Activated naive CD8-positive, alpha-beta T cell (primary cell): ENCODE measurements at regions not wholly inside any gene's neighbourhood (a gene's known extent, or its start where the extent isn't known, plus 50 kb on each side); places are given as distances from the start of the nearest gene placed in this dataset.

Experiments used
- H3K27ac Mint-ChIP-seq: one replicate; pipeline ENCODE4 v1.8.0; 2021; ENCODE audit warnings: mixed read lengths
- H3K27me3 Mint-ChIP-seq: one replicate; pipeline ENCODE4 v1.8.0; 2021; ENCODE audit warnings: mixed read lengths
- H3K36me3 Mint-ChIP-seq: one replicate; pipeline ENCODE4 v1.8.0; 2021; ENCODE audit warnings: mixed read lengths
- H3K4me1 Mint-ChIP-seq: one replicate; pipeline ENCODE4 v1.8.0; 2021; ENCODE audit warnings: low read depth, mixed read lengths
- H3K4me3 Mint-ChIP-seq: one replicate; pipeline ENCODE4 v1.8.0; 2021; ENCODE audit warnings: mild to moderate bottlenecking, mixed read lengths
- H3K9me3 Mint-ChIP-seq: one replicate; pipeline ENCODE4 v1.8.0; 2021; ENCODE audit warnings: low read depth, mixed read lengths

DNA sequence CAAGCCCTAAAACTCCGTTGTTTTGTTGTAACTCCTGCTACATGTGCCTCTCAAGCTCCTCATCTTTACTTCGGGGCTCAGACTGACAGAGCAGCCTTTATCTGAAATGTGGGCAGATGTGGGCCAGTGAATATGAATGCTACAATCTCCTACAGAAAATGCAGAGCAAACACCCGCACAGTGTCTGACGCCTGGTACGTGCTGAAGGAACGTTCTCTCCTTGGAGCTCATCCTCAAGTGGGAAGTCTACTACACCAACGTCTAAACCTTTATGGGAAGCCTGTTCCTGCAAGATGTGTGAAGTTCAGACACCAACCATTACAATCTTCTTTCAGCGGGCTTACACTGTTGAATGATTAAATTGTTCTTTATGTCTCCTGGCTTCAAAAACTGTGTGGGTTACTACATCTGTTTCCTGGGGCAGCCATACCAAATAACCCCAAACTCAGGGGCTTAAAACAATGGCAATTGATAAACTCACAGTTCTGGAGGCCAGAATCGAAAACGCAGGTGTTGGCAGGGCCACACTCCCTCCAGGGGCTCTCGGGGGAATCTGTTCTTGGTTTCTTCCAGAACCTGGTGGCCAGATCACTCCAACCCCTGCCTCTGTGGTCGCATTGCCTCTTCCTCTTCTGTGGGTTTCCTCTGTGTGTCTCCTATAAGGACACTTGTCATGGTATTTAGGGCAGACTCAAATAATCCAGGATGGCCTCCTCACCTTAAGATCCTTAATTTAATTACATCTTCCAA lies 179.7 kb upstream of the PLXNC1 start:
- Mint-ChIP-seq H3K4me3 (no peak overlapping the region), H3K36me3 (peaks cover 4% of the 10 kb centered on the region), H3K27me3 (peaks cover 1% of the 10 kb centered on the region), H3K9me3 (no peaks in the 10 kb centered on the region), H3K4me1 (peaks cover 10% of the 10 kb centered on the region), H3K27ac (no peak overlapping the region)

DNA sequence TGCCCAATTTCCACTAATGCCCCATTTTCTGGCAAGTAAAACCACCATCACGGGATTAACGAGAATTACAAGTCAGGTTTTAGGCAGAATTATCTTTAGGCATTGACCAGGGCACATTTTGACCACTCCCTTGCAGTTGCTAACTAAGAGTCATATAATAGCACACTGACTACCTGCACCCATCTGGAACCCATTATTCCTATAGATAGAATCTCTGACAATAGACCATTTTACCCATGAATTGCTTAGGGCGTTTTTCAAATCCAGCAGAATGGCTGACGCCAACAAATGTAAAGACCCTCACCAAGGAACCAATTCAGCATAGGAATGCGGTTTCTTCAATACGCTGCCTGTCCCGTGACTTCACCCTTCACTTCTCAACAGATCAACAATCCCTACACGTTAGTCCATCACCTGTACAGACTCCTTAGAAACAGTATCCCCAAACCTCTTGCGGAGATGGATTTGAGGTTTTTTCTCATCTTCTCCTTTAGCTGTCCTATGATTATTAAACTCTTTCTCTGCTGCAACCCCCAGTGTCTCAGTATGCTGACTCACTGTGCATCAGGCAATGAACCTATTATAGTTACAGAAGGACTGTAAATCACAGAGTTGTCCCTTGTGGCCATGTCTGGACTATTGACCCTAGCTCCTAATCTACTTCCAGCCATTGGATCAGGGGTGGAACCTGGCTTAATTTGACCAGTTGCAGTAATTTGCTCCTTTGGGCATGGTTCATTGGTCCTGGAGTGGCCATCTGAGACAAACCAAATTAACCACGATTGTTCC lies 177.3 kb upstream of the PLXNC1 start:
- Mint-ChIP-seq H3K36me3 (peaks cover 4% of the 10 kb centered on the region), H3K9me3 (no peaks in the 10 kb centered on the region), H3K27me3 (peaks cover 1% of the 10 kb centered on the region), H3K27ac (no peak overlapping the region), H3K4me3 (no peak overlapping the region), H3K4me1 (peaks cover 10% of the 10 kb centered on the region)

DNA sequence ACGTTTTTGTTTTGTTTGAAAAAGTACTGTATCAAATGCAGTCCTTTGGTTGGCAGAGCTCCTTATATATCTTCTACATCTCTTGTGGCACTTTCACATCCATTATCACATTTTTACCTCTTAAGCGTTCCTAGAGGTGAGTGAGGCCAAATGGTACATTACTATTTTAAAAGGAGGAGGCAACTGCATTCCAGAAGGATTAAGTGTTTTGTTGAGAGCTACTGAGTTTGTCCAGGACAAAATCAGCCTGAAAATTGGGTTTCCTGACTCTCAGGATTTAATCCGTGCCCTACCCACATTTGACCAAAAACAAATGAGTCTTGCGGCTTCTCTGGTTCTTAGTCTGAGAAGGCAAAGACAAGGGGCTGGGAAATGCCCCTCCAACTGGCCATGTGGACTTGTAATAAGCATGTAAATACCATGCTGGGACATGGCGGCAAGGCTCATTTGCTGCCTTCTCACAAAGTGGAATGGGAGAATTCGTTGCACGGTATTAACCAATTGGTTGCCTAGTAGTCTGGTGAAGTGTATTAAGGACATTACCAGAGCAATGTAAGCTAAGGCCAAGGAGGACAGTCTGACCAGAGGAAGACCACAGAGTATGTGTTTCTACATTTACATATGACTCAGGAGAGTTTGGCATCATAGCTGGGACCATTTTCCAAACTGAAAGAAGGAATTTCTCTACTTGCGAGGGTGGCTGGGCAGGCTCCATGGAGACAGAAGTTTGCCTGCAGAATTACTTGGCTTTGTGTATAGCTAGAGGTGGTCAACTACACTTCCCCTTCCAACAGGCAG lies 175.8 kb upstream of the PLXNC1 start:
- H3K27me3 Mint-ChIP-seq: no peaks in the 10 kb centered on the region
- H3K27ac Mint-ChIP-seq: no peak overlapping the region
- peaks cover 8% of the 10 kb centered on the region for H3K4me1 Mint-ChIP-seq
- peaks cover 6% of the 10 kb centered on the region for H3K36me3 Mint-ChIP-seq
- no peaks in the 10 kb centered on the region for H3K9me3 Mint-ChIP-seq
- no peak overlapping the region for H3K4me3 Mint-ChIP-seq

DNA sequence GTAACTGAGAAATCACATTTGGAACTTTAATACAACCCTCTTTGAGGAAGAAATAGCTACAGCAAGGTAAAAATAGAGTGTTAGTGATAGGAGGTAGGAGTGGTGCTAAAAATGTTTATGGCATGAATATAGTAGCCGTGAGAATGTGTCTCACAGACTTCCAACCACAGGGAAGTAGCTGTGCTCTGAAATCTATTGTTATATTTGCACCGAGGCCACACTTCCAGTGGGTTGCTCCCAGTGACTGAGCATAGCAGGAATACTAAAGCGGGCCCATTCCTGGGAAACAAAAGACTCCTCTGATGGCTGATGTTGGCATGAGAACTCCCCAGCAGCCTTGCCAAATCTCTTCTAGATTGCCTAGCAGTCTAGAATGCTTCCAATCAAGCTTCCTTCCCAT lies 174.1 kb upstream of the PLXNC1 start:
- Mint-ChIP-seq H3K27me3 (no peaks in the 10 kb centered on the region), H3K27ac (no peak overlapping the region), H3K4me1 (peaks cover 7% of the 10 kb centered on the region), H3K9me3 (no peaks in the 10 kb centered on the region), H3K4me3 (no peak overlapping the region), H3K36me3 (peaks cover 2% of the 10 kb centered on the region)

DNA sequence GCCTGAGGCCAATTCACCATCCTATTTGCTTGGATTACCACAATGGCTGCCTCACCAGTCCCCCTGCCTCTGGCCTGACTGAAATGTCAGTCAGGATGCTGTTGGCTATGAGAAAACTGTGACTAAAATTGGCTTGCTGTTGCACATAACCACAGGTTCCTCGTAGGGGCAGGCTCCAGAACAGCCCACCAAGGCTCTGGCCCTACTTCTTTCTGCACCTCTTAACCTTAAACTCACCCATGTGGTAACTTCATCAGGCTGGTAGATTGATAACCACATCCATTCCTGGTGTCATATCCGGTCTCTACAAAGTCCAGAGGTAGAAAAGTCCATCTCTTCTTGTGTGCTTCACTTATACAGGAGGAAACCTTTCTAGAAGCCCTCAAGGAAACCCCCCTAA lies 172.4 kb upstream of the PLXNC1 start:
- Mint-ChIP-seq H3K4me3 (no peak overlapping the region), H3K4me1 (peaks cover 9% of the 10 kb centered on the region), H3K9me3 (no peaks in the 10 kb centered on the region), H3K27ac (no peak overlapping the region), H3K27me3 (no peaks in the 10 kb centered on the region), H3K36me3 (peaks cover 2% of the 10 kb centered on the region)

DNA sequence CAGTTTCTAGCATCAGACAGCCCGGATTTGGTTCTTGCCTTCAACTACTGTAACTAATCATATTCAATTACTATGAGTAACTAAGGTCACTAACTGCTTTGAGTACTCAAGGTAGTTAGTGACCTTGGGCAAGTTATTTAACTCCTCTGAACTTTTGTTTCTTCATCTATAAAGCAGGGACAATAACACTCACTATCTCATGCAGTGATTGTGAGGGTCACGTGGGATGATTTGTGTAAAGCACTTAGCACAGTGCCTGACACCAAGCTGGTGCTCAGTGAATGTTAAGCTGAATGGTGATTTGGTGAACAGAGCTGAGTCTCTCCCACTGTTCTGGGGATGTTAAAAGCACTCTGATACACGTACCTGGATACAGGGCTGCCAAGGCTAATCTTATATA lies 171.3 kb upstream of the PLXNC1 start:
- H3K36me3 Mint-ChIP-seq: peaks cover 2% of the 10 kb centered on the region
- H3K27me3 Mint-ChIP-seq: no peaks in the 10 kb centered on the region
- H3K4me1 Mint-ChIP-seq: peaks cover 12% of the 10 kb centered on the region
- no peaks in the 10 kb centered on the region for H3K9me3 Mint-ChIP-seq
- H3K4me3 Mint-ChIP-seq: no peak overlapping the region
- H3K27ac Mint-ChIP-seq: no peak overlapping the region

DNA sequence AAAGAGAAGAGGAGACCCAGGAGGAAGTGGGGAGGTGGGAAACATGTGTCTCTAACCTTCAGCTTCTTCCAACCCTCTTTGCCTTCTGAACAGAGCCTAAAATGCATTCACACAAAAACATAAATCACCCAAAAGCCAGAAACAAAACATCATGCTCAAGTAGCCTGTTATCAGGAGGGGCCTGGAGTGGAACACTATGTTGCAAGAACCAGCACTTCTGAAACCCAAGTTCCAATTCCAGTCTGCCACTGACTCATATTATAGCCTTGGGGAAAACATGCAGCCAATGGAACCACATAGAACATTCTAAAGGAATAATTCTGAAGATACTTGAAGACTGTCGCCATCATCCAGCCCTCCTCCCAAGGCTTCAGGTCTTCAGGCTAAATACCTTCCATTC lies 169.8 kb upstream of the PLXNC1 start:
- Mint-ChIP-seq H3K4me1 (peaks cover 25% of the 10 kb centered on the region), H3K4me3 (no peak overlapping the region)

DNA sequence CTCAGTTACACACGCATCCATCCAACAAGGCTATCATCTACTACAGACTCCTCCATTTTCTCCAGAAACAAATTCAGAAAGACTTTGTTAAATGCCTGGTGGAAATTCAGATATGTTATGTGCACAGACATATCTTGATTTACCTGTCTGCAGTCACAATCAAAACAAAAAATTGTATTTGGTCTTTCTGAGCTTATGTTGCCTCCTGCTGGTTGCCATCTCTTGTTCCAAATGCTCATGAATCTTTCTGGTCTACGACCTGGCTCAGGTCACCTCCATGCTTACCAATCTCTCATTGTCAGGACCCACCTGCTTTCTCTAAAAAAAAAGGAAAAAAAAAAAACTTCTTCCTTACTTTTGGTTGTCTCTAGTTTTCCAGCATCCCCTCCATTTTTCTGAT lies 169.2 kb upstream of the PLXNC1 start:
- H3K4me1 Mint-ChIP-seq: peaks cover 25% of the 10 kb centered on the region
- no peaks in the 10 kb centered on the region for H3K27me3 Mint-ChIP-seq

More for the DNA sequence above, 169.8 kb upstream of the PLXNC1 start:
- H3K27ac Mint-ChIP-seq: no peak overlapping the region
- no peaks in the 10 kb centered on the region for H3K27me3 Mint-ChIP-seq
- no peaks in the 10 kb centered on the region for H3K9me3 Mint-ChIP-seq
- peaks cover 2% of the 10 kb centered on the region for H3K36me3 Mint-ChIP-seq

DNA sequence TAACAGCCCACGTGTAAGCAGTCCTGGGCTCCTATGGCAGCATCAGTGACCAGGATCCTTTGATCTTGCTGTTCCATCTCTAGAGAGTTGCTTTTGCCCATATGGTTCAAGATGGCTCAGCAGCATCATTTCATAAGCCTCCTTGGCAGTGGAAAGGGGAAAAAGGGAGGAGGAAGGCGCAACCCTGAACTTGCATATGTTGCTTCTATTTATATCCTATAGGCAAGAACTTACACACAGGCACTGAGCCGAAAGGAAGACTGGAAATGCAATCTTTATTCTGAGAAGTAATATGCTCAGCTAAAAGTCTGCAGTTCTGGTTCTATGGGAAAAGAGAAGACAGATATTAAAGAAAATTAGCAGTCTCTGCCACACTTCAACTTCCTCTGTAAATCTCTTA lies 167.7 kb upstream of the PLXNC1 start:
- no peak overlapping the region for H3K27ac Mint-ChIP-seq
- H3K9me3 Mint-ChIP-seq: no peaks in the 10 kb centered on the region
- no peaks in the 10 kb centered on the region for H3K27me3 Mint-ChIP-seq
- H3K4me1 Mint-ChIP-seq: peaks cover 25% of the 10 kb centered on the region
- no peak overlapping the region for H3K4me3 Mint-ChIP-seq
- H3K36me3 Mint-ChIP-seq: peaks cover 2% of the 10 kb centered on the region

More for the DNA sequence above, 169.2 kb upstream of the PLXNC1 start:
- Mint-ChIP-seq H3K36me3 (peaks cover 2% of the 10 kb centered on the region), H3K9me3 (no peaks in the 10 kb centered on the region), H3K27ac (peak overlapping the region; percentile 11), H3K4me3 (no peak overlapping the region)

DNA sequence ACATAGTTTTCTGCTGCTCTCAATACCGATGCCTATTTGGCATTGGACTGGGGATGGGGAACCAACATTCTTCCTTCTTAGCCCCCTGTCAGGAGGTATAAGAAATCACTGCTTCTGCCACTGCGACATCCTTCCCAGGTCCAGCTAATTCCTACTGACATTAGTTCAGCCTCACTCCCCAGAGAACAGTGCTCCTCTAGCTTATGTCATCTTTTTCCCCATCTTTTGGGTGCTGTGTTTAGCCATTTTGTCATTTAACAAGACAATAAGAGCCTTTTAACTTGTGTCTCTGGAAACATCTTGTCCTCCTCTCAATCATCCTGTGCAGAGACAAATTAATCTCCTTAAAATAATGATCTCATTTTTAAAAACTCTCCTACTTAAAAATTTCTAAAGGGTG lies 167.0 kb upstream of the PLXNC1 start:
- Mint-ChIP-seq H3K27ac (no peak overlapping the region), H3K4me1 (peaks cover 25% of the 10 kb centered on the region), H3K9me3 (no peaks in the 10 kb centered on the region), H3K27me3 (no peaks in the 10 kb centered on the region), H3K4me3 (no peak overlapping the region), H3K36me3 (peaks cover 7% of the 10 kb centered on the region)

DNA sequence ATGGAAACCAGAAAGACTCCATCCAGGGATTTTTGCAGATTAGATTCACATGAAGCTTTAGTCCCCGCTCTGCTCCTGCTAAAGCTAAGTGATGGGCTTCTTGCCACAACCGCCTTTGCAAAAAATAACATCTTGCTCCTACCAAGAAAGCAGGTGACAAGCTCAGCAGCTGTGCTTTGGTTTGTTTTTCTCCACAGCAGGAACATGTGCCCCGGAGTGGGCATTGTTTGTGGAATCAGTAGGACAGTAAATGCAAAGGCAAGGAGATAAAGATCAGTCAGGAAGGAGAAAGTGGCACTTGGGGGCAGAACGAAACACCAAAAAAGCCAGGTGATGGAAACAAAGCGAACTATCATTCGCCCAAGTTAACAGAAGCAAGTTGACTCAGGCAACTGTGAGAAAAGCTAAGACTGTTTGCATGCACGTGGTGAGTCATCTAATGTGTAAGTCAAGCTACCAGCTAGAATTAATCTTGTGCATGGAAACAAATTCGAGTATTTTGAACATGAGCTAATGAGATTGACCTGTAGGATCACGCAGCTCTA lies 165.5 kb upstream of the PLXNC1 start:
- H3K27me3 Mint-ChIP-seq: no peaks in the 10 kb centered on the region
- peaks cover 22% of the 10 kb centered on the region for H3K4me1 Mint-ChIP-seq
- peaks cover 5% of the 10 kb centered on the region for H3K36me3 Mint-ChIP-seq
- no peak overlapping the region for H3K4me3 Mint-ChIP-seq
- H3K9me3 Mint-ChIP-seq: no peaks in the 10 kb centered on the region
- H3K27ac Mint-ChIP-seq: peak overlapping the region; percentile 7

DNA sequence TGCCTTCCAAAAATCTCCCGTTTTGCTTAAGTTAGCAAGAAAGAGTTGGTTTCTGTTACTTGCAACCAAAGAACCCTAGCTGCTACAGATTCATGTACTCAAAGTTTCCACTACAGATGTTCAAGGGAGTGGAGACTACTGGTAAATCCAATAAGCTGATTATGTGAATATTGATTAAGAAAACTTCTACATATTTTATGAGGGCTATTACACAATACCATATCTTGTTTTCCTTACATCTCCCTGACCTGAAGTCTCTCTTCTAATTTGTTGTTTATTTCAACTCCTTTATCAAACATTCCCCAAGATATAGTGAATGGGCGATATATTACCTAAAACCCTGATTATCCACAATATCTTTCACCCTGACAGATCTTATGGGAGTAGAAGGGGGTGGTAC lies 164.4 kb upstream of the PLXNC1 start:
- Mint-ChIP-seq H3K4me1 (peaks cover 21% of the 10 kb centered on the region), H3K4me3 (no peak overlapping the region), H3K36me3 (peaks cover 5% of the 10 kb centered on the region), H3K27ac (no peak overlapping the region), H3K27me3 (no peaks in the 10 kb centered on the region), H3K9me3 (no peaks in the 10 kb centered on the region)

DNA sequence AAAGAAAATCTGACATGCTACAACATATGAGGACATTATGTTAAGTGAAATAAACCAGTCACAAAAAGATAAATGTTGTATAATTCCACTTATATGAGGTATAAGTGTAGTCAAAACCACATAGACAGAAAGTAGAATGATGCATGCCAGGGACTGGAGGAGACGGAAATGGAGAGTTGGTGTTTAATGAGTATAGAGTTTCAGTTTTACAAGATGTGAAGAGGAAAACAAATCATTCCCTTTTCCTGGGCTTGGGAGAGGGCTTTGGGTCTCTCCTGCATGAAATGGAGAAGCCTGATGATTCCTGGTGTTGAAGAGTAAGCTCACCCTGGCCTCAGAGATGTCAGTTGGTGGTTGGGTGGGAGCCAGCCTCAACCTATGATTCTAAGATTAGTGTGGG lies 158.4 kb upstream of the PLXNC1 start:
- Mint-ChIP-seq H3K27ac (no peak overlapping the region), H3K27me3 (no peaks in the 10 kb centered on the region), H3K4me1 (no peaks in the 10 kb centered on the region), H3K36me3 (peaks cover 5% of the 10 kb centered on the region), H3K4me3 (no peak overlapping the region), H3K9me3 (no peaks in the 10 kb centered on the region)

DNA sequence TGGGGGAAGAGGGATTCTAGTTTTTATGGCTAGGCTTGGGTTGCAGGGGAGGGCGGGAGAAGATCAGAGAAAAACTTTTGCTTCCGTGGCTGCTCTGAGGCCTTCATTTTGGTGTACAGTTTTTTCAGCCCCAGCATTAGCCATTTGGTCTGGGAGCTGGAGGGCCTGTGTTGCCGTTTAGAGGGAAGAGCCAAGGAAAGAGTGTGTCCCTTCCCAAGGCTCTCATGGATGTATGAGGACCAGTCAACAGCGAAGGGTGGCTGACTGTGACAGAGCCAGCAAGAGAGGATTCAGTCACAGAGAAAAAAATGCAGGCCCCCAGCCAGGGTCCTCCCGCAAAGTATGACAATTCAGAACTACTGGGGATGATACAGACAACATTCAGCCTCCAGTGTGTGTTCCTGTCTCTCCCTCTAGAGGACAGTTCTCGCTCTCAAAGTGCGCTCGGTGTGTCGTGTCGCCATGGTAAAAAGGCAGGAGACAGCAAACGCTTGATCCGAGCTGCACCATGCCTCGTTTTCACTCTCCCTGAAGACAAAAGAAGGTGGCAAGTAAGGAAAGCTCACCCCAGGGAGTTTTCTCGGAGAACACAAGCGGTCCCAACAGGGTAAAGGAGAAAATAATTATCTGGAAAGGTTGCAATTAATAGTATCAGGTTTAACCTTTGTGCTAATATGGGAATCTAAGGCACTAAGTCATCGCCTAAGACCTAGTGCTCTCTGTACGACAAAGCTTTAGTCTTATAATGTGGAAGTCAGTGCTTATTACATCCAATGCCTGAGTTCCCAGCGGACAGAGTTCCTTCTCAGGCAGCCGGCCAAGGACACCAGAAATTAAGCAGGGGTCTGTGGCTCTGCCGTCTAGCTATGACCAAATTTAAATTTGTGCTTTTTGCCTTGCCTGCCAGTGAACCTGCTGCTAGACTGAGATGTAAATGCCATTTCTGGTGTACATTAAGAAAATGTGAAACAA lies 157.3 kb upstream of the PLXNC1 start:
- no peak overlapping the region for H3K4me3 Mint-ChIP-seq
- H3K27me3 Mint-ChIP-seq: no peaks in the 10 kb centered on the region
- H3K36me3 Mint-ChIP-seq: peaks cover 2% of the 10 kb centered on the region

More for the DNA sequence above, 157.3 kb upstream of the PLXNC1 start:
- Mint-ChIP-seq H3K4me1 (no peaks in the 10 kb centered on the region), H3K9me3 (no peaks in the 10 kb centered on the region), H3K27ac (no peak overlapping the region)
